WTC11 (cell line): ENCODE measurements at regions not wholly inside any gene's neighbourhood (a gene's known extent, or its start where the extent isn't known, plus 50 kb on each side); places are given as distances from the start of the nearest gene placed in this dataset.

Experiments
- ATAC-seq: fragments of 200-7000 bp; cut with Tn5 transposase; 2 replicates; pipeline ENCODE4 v1.10.0; 2021; ENCODE audit warnings: mild to moderate bottlenecking, moderate library complexity
- CTCF ChIA-PET: fragments of 300-600 bp; sonication (Branson Sonifier 250); formaldehyde crosslinking; loops from one replicate; lab custom pipeline; 2021; ENCODE audit warnings: antibody characterized with exemption; lab: Charles Lee
- POLR2A ChIA-PET: fragments of 350-600 bp; sonication (Branson Sonifier 250); formaldehyde crosslinking; loops from one replicate; lab custom pipeline; 2021; ENCODE audit warnings: antibody characterized with exemption; lab: Charles Lee
- DNase-seq: peaks from one replicate; pipeline ENCODE4 v3.0.0; 2021; ENCODE audit warnings: low spot score
- H3K27ac Mint-ChIP-seq: 2 replicates; pipeline ENCODE4 v1.8.0; 2021; ENCODE audit warnings: mixed read lengths
- H3K27me3 Mint-ChIP-seq: 2 replicates; pipeline ENCODE4 v1.8.0; 2021; ENCODE audit warnings: low read depth, mild to moderate bottlenecking, moderate library complexity, mixed read lengths
- H3K36me3 Mint-ChIP-seq: 2 replicates; pipeline ENCODE4 v1.8.0; 2021; ENCODE audit warnings: mixed read lengths
- H3K4me1 Mint-ChIP-seq: 2 replicates; pipeline ENCODE4 v1.8.0; 2022; ENCODE audit warnings: mixed read lengths
- H3K4me3 Mint-ChIP-seq: 2 replicates; pipeline ENCODE4 v1.8.0; 2021; ENCODE audit warnings: mild to moderate bottlenecking, moderate library complexity, mixed read lengths
- H3K9me3 Mint-ChIP-seq: 2 replicates; pipeline ENCODE4 v1.8.0; 2021; ENCODE audit warnings: mixed read lengths
- AFF4 ChIP-seq: sonication (generic); formaldehyde crosslinking; IDR thresholded peaks from 2 replicates; pipeline ENCODE4 v1.8.1; 2023; ENCODE audit warnings: mild to moderate bottlenecking, missing genetic modification reagents, borderline replicate concordance
- CTCF ChIP-seq: fragments of 200-600 bp; IDR thresholded peaks from 2 replicates; pipeline ENCODE4 v1.8.0; 2022; ENCODE audit warnings: antibody characterized with exemption
- E2F4 ChIP-seq: sonication (generic); formaldehyde crosslinking; IDR thresholded peaks from 2 replicates; pipeline ENCODE4 v1.8.1; 2022; ENCODE audit warnings: low read depth, mild to moderate bottlenecking, moderate library complexity, missing genetic modification reagents, borderline replicate concordance
- EMX1 ChIP-seq: fragments of 250-450 bp; sonication (Bioruptor Pico); IDR thresholded peaks from 2 replicates; pipeline ENCODE4 v1.8.0; 2021; ENCODE audit warnings: mild to moderate bottlenecking
- ETV6 ChIP-seq: sonication (generic); formaldehyde crosslinking; IDR thresholded peaks from 2 replicates; pipeline ENCODE4 v1.8.1; 2022; ENCODE audit warnings: mild to moderate bottlenecking, missing genetic modification reagents
- FOXP1 ChIP-seq: sonication (generic); formaldehyde crosslinking; IDR thresholded peaks from 2 replicates; pipeline ENCODE4 v1.8.0; 2022; ENCODE audit warnings: missing genetic modification reagents, mild to moderate bottlenecking, moderate library complexity, borderline replicate concordance
- FOXP4 ChIP-seq: sonication (generic); formaldehyde crosslinking; IDR thresholded peaks from 2 replicates; pipeline ENCODE4 v1.8.0; 2022; ENCODE audit warnings: mild to moderate bottlenecking, missing genetic modification reagents
- GABPB1 ChIP-seq: sonication (generic); formaldehyde crosslinking; IDR thresholded peaks from 2 replicates; pipeline ENCODE4 v1.8.1; 2023; ENCODE audit warnings: mild to moderate bottlenecking, missing genetic modification reagents
- IRF2 ChIP-seq: sonication (generic); formaldehyde crosslinking; IDR thresholded peaks from 2 replicates; pipeline ENCODE4 v1.8.0; 2022; ENCODE audit warnings: low read depth, missing genetic modification reagents, borderline replicate concordance
- KAT7 ChIP-seq: sonication (generic); formaldehyde crosslinking; IDR thresholded peaks from 2 replicates; pipeline ENCODE4 v1.8.1; 2023; ENCODE audit warnings: missing genetic modification reagents, mild to moderate bottlenecking, borderline replicate concordance
- NR1H2 ChIP-seq: sonication (generic); formaldehyde crosslinking; IDR thresholded peaks from 2 replicates; pipeline ENCODE4 v1.9.0; 2021; ENCODE audit warnings: mild to moderate bottlenecking, moderate library complexity, missing genetic modification reagents
- SMAD4 ChIP-seq: sonication (generic); formaldehyde crosslinking; IDR thresholded peaks from 2 replicates; pipeline ENCODE4 v1.8.0; 2022; ENCODE audit warnings: mild to moderate bottlenecking, missing genetic modification reagents
- TEAD1 ChIP-seq: sonication (generic); formaldehyde crosslinking; IDR thresholded peaks from 2 replicates; pipeline ENCODE4 v1.8.0; 2022; ENCODE audit warnings: mild to moderate bottlenecking, missing genetic modification reagents
- ZNF263 ChIP-seq: sonication (generic); formaldehyde crosslinking; IDR thresholded peaks from 2 replicates; pipeline ENCODE4 v1.8.1; 2022; ENCODE audit warnings: low read depth, mild to moderate bottlenecking, moderate library complexity, missing genetic modification reagents
- ZNF396 ChIP-seq: fragments of 250-450 bp; sonication (Bioruptor Pico); IDR thresholded peaks from 2 replicates; pipeline ENCODE4 v1.8.0; 2021; ENCODE audit warnings: mild to moderate bottlenecking, moderate library complexity, borderline replicate concordance
- ZNF671 ChIP-seq: fragments of 250-450 bp; sonication (Bioruptor Pico); IDR thresholded peaks from 2 replicates; pipeline ENCODE4 v1.8.0; 2021; ENCODE audit warnings: mild to moderate bottlenecking
- TF ChIP-seq, protein P1 (sequence below): fragments of 250-450 bp; sonication (Bioruptor Pico); IDR thresholded peaks from 2 replicates; pipeline ENCODE4 v1.9.0; 2021; ENCODE audit warnings: moderate library complexity, mild to moderate bottlenecking, inconsistent platforms, borderline replicate concordance
- TF ChIP-seq, protein P2 (sequence below): sonication (generic); formaldehyde crosslinking; IDR thresholded peaks from 2 replicates; pipeline ENCODE4 v1.8.1; 2023; ENCODE audit warnings: mild to moderate bottlenecking, missing genetic modification reagents, moderate library complexity
- TF ChIP-seq, protein P3 (sequence below): fragments of 250-450 bp; sonication (Bioruptor Pico); IDR thresholded peaks from 2 replicates; pipeline ENCODE4 v1.8.0; 2021; ENCODE audit warnings: mild to moderate bottlenecking

DNA sequence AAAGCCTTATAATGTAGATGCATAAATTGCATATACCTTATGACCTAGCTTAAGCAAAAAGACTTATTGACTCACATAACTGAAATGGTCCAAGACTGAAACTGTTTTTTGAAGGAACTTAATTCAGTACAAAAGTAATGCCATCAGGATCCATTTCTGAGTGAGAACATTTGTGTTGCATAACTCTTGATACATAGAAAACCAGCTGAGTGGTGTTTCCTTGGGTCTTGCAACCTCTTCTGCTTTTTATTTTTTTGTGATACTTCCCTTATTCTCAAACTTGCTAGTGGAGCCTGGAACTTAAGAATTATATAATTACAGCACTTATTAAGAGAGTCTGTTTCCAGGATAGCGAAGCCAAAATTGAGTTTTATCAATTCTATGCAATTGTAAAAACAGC is 272.0 kb downstream of the MAN2A1 start (continued):
- no peak for TF ChIP-seq CTCF

DNA sequence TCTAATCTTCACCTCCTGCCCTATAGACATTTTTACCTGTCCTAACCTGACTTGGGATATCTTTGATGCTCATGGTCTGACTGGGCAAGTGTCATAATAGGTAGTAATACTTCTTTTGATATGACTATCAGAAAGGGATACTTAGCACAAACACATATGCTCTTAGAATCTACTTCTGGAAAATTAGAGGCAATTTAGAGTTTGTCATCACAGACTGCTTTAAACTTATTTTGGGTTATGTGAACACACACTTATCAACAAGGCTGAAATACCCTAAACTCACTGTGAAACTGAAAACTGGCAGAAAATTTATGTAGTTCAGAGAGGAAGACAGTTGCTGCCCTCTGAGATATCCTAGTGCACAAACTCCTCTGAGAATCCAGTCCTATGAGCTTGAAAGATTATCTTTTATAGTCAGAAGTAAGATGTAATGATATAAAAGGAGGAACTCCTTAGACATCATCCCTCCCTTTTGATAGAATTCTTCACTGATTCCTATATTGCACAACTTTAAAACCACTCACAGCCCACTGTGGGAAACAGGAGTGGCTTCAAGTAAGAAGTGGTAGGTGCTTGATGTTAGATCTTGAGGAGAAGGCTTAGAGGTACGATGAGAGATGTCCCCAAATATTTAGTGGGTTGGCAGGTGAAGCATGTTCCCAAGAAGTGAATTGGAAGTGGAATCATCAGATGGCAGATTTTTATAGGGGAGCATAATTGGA is 273.3 kb downstream of the MAN2A1 start:
- Mint-ChIP-seq H3K27me3 (no peaks in the 10 kb centered on the region), H3K4me3 (no peak overlapping the region), H3K4me1 (peaks cover 9% of the 10 kb centered on the region), H3K36me3 (no peaks in the 10 kb centered on the region), H3K9me3 (no peaks in the 10 kb centered on the region), H3K27ac (no peak overlapping the region)
- ChIA-PET POLR2A (no interaction called here), CTCF (no interaction called here)
- TF ChIP-seq, protein P1, sequence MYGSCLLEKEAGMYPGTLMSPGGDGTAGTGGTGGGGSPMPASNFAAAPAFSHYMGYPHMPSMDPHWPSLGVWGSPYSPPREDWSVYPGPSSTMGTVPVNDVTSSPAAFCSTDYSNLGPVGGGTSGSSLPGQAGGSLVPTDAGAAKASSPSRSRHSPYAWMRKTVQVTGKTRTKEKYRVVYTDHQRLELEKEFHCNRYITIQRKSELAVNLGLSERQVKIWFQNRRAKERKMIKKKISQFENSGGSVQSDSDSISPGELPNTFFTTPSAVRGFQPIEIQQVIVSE (CRISPR knock-in tag), result no peak
- no peak for TF ChIP-seq E2F4
- no peak for TF ChIP-seq GABPB1 (CRISPR knock-in tag)
- TF ChIP-seq FOXP1 (CRISPR knock-in tag), result no peak
- DNase-seq (no peak), ATAC-seq (no peak)

DNA sequence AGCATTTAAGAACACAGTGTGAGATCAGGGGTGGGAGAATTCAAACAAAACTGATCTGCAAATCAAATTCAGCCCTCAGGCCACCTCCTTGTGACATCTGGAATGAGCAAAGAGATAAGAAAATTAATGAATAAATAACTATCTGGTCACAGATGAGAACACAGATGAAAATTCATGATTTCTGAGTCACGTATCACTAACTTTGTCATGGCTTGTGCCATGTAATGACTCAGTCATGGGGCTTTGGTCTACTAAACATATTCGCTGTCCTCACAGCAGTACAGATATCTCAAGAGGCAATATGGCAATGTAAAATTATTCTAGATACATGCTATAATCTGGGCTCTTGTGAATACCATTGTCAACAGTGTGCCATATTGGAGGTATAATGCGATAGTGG is 274.4 kb downstream of the MAN2A1 start:
- no peaks in the 10 kb centered on the region for H3K27me3 Mint-ChIP-seq
- no peak overlapping the region for H3K4me3 Mint-ChIP-seq

More for the DNA sequence above, 274.4 kb downstream of the MAN2A1 start:
- ATAC-seq, result no peak
- TF ChIP-seq AFF4 (CRISPR knock-in tag) (no peak), ZNF396 (CRISPR knock-in tag) (no peak), EMX1 (no peak), ZNF671 (no peak), TEAD1 (CRISPR knock-in tag) (no peak), FOXP4 (CRISPR knock-in tag) (no peak), KAT7 (no peak), NR1H2 (CRISPR knock-in tag) (no peak), IRF2 (CRISPR knock-in tag) (no peak), ETV6 (CRISPR knock-in tag) (no peak), ZNF263 (CRISPR knock-in tag) (no peak), SMAD4 (no peak)
- TF ChIP-seq, protein P2, sequence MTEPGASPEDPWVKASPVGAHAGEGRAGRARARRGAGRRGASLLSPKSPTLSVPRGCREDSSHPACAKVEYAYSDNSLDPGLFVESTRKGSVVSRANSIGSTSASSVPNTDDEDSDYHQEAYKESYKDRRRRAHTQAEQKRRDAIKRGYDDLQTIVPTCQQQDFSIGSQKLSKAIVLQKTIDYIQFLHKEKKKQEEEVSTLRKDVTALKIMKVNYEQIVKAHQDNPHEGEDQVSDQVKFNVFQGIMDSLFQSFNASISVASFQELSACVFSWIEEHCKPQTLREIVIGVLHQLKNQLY (CRISPR knock-in tag), result no peak
- TF ChIP-seq, protein P3, sequence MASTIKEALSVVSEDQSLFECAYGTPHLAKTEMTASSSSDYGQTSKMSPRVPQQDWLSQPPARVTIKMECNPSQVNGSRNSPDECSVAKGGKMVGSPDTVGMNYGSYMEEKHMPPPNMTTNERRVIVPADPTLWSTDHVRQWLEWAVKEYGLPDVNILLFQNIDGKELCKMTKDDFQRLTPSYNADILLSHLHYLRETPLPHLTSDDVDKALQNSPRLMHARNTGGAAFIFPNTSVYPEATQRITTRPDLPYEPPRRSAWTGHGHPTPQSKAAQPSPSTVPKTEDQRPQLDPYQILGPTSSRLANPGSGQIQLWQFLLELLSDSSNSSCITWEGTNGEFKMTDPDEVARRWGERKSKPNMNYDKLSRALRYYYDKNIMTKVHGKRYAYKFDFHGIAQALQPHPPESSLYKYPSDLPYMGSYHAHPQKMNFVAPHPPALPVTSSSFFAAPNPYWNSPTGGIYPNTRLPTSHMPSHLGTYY, result no peak
- H3K27ac Mint-ChIP-seq, result no peak overlapping the region; the same call in 1 of the 2 replicates
- ChIA-PET POLR2A (no interaction called here), CTCF (no interaction called here)
- H3K36me3 Mint-ChIP-seq, result no peaks in the 10 kb centered on the region
- DNase-seq, result no peak
- peaks cover 9% of the 10 kb centered on the region for H3K4me1 Mint-ChIP-seq
- H3K9me3 Mint-ChIP-seq, result no peaks in the 10 kb centered on the region
